SK-N-SH treated with all-trans-retinoic acid at 6 μM for 48 hours (cell line): ENCODE measurements at regions not wholly inside any gene's neighbourhood (a gene's known extent, or its start where the extent isn't known, plus 50 kb on each side); places are given as distances from the start of the nearest gene placed in this dataset.

Experiments
- ARNTL ChIP-seq: fragments of 450-650 bp; formaldehyde crosslinking; IDR thresholded peaks from 2 replicates; pipeline ENCODE4 v1.5.0; 2020; ENCODE audit warnings: low read depth, mild to moderate bottlenecking, moderate library complexity, borderline replicate concordance
- PATZ1 ChIP-seq: fragments of 250-450 bp; sonication (Bioruptor Pico); IDR thresholded peaks from 2 replicates; pipeline ENCODE4 v1.8.0; 2020; ENCODE audit warnings: mild to moderate bottlenecking, moderate library complexity, borderline replicate concordance
- RARB ChIP-seq: fragments of 250-450 bp; sonication (Bioruptor Pico); IDR thresholded peaks from 2 replicates; pipeline ENCODE4 v1.8.0; 2021; ENCODE audit warnings: mild to moderate bottlenecking, moderate library complexity
- TF ChIP-seq, protein P1 (sequence below): fragments of 250-450 bp; sonication (Bioruptor Pico); IDR thresholded peaks from 2 replicates; pipeline ENCODE4 v1.8.0; 2021; ENCODE audit warnings: low read depth, mild to moderate bottlenecking, moderate library complexity, borderline replicate concordance

GRCh38 chr4:183014361-183015084 lies 84.5 kb upstream of the WWC2 start:
- TF ChIP-seq, protein P1, sequence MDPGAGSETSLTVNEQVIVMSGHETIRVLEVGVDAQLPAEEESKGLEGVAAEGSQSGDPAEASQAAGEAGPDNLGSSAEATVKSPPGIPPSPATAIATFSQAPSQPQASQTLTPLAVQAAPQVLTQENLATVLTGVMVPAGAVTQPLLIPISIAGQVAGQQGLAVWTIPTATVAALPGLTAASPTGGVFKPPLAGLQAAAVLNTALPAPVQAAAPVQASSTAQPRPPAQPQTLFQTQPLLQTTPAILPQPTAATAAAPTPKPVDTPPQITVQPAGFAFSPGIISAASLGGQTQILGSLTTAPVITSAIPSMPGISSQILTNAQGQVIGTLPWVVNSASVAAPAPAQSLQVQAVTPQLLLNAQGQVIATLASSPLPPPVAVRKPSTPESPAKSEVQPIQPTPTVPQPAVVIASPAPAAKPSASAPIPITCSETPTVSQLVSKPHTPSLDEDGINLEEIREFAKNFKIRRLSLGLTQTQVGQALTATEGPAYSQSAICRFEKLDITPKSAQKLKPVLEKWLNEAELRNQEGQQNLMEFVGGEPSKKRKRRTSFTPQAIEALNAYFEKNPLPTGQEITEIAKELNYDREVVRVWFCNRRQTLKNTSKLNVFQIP (CRISPR knock-in tag) = no peak
- TF ChIP-seq ARNTL (no peak), PATZ1 (CRISPR knock-in tag) (no peak), RARB (CRISPR knock-in tag) (no peak)
